GM18907 (cell line): ENCODE measurements at regions not wholly inside any gene's neighbourhood (a gene's known extent, or its start where the extent isn't known, plus 50 kb on each side); places are given as distances from the start of the nearest gene placed in this dataset.

Source experiments
- ATAC-seq: cut with Tn5 transposase; IDR thresholded peaks from one replicate; pipeline ENCODE4 v1.9.1; 2021; ENCODE audit warnings: mild to moderate bottlenecking, moderate library complexity; ENCODE audit not compliant: unreplicated experiment

- no peak for ATAC-seq
These were observed 168.4 kb upstream of the C21orf91 start for GRCh38 chr21:17987382-17988101.

GRCh38 chr21:17981060-17981740 is 162.0 kb upstream of the C21orf91 start:
- no peak for ATAC-seq

GRCh38 chr21:17979763-17980162 is 160.6 kb upstream of the C21orf91 start:
- ATAC-seq = no peak

GRCh38 chr21:17978895-17979294 is 159.7 kb upstream of the C21orf91 start:
- ATAC-seq = no peak

- no peak for ATAC-seq
These were observed 157.5 kb upstream of the C21orf91 start for GRCh38 chr21:17976691-17977090.

- ATAC-seq = no peak
These were observed 157.0 kb upstream of the C21orf91 start for GRCh38 chr21:17976139-17976538.

- ATAC-seq = no peak
These were observed 148.2 kb upstream of the C21orf91 start for GRCh38 chr21:17967319-17967718.

- no peak for ATAC-seq
These were observed 145.6 kb upstream of the C21orf91 start for GRCh38 chr21:17964716-17965115.

- no peak for ATAC-seq
These were observed 145.0 kb upstream of the C21orf91 start for GRCh38 chr21:17964199-17964598.

- ATAC-seq = no peak
These were observed 131.4 kb upstream of the C21orf91 start for GRCh38 chr21:17950591-17950990.

- ATAC-seq = no peak
These were observed 130.3 kb upstream of the C21orf91 start for GRCh38 chr21:17949421-17949820.

- ATAC-seq = no peak
These were observed 128.4 kb upstream of the C21orf91 start for GRCh38 chr21:17947531-17947930.

GRCh38 chr21:17931080-17931479 is 111.9 kb upstream of the C21orf91 start:
- no peak for ATAC-seq

- no peak for ATAC-seq
These were observed 110.9 kb upstream of the C21orf91 start for GRCh38 chr21:17930093-17930492.

- ATAC-seq = no peak
These were observed 110.4 kb upstream of the C21orf91 start for GRCh38 chr21:17929510-17929909.

GRCh38 chr21:17925899-17926298 is 106.7 kb upstream of the C21orf91 start:
- ATAC-seq = no peak

GRCh38 chr21:17925000-17925610 is 105.9 kb upstream of the C21orf91 start:
- ATAC-seq = peak; percentile 97

GRCh38 chr21:17921579-17922530 is 102.7 kb upstream of the C21orf91 start:
- no peak for ATAC-seq

GRCh38 chr21:17915976-17916375 is 96.8 kb upstream of the C21orf91 start:
- no peak for ATAC-seq

GRCh38 chr21:17911628-17912027 is 92.5 kb upstream of the C21orf91 start:
- no peak for ATAC-seq
